Endothelial cell of umbilical vein (primary cell): ENCODE measurements at regions not wholly inside any gene's neighbourhood (a gene's known extent, or its start where the extent isn't known, plus 50 kb on each side); places are given as distances from the start of the nearest gene placed in this dataset.

Source experiments
- BruUV-seq: library from RNA; stranded (reverse); fragments of 400-500 nt; replicated peaks from 2 replicates; lab custom pipeline; 2021; lab: Mats Ljungman, UMichigan
- CTCF ChIA-PET: fragments of 300-600, 350-600 bp; sonication (Branson Sonifier 250); formaldehyde crosslinking; loops from one replicate; lab custom pipeline; 2021; ENCODE audit warnings: antibody characterized with exemption, inconsistent platforms; lab: Charles Lee
- POLR2A ChIA-PET: fragments of 300-600, 350-600 bp; sonication (Branson Sonifier 250); formaldehyde crosslinking; loops from one replicate; lab custom pipeline; 2021; ENCODE audit warnings: antibody characterized with exemption, inconsistent platforms; lab: Charles Lee
- DNase-seq: peaks from one replicate; pipeline ENCODE4 v3.0.0-alpha.2; 2011; ENCODE audit warnings: low read depth, low spot score
- FAIRE-seq: peaks from 2 replicates; lab custom pipeline; 2011; peaks lifted over from hg19 to GRCh38; lab: Jason Lieb, UNC
- H2AFZ ChIP-seq: 2 replicates; pipeline ENCODE4 v1.6.0; 2012; ENCODE audit warnings: low read depth, low read length, control low read depth, inconsistent platforms
- H3K27ac ChIP-seq: 2 replicates; pipeline ENCODE4 v1.5.1; 2011; ENCODE audit warnings: low read depth, mild to moderate bottlenecking, control low read depth, low read length, moderate library complexity; ENCODE audit not compliant: insufficient read depth
- H3K27me3 ChIP-seq, 2 experiments: 2 replicates each; pipeline versions ENCODE4 v1.6.0 to v1.6.1; 2011; ENCODE audit warnings: low read length in 2 of 2, mixed read lengths in 1 of 2; ENCODE audit not compliant: control insufficient read depth in 2 of 2, insufficient read depth in 2 of 2
- H3K36me3 ChIP-seq, 2 experiments: 2 replicates in 1 of 2; 3 replicates in 1 of 2; pipeline ENCODE4 v1.5.1; 2011; ENCODE audit warnings: low read length in 2 of 2, mild to moderate bottlenecking in 1 of 2, moderate library complexity in 1 of 2; ENCODE audit not compliant: control insufficient read depth in 2 of 2, insufficient read depth in 2 of 2; ENCODE audit errors: extremely low read depth in 1 of 2
- H3K4me1 ChIP-seq: 3 replicates; pipeline ENCODE4 v1.5.1; 2011; ENCODE audit warnings: mild to moderate bottlenecking, low read length; ENCODE audit not compliant: control insufficient read depth, insufficient read depth; ENCODE audit errors: extremely low read depth
- H3K4me2 ChIP-seq: 2 replicates; pipeline ENCODE4 v1.6.1; 2011; ENCODE audit warnings: low read length, control low read depth, mixed read lengths; ENCODE audit not compliant: insufficient read depth
- H3K4me3 ChIP-seq, 3 experiments: fragments of 200-600 bp in 1 of 3; sonication (generic), shearing (Covaris generic) in 1 of 3; replicated peaks in 1 of 3; 2 replicates each; pipeline ENCODE4 v1.5.1; 2011 to 2016; ENCODE audit warnings: control low read depth in 3 of 3, low read length in 3 of 3, mild to moderate bottlenecking in 2 of 3, inconsistent platforms in 1 of 3, low read depth in 1 of 3, moderate library complexity in 1 of 3; ENCODE audit not compliant: insufficient read depth in 1 of 3
- H3K79me2 ChIP-seq: 2 replicates; pipeline ENCODE4 v1.6.0; 2012; ENCODE audit warnings: low read length, inconsistent platforms; ENCODE audit not compliant: control insufficient read depth, insufficient read depth
- H3K9ac ChIP-seq: replicated peaks from 2 replicates; pipeline ENCODE3; 2011; ENCODE audit warnings: low read length, control low read depth; ENCODE audit not compliant: insufficient read depth; ENCODE audit errors: extremely low read depth
- H3K9me1 ChIP-seq: replicated peaks from 3 replicates; pipeline ENCODE4 v1.6.0; 2011; ENCODE audit warnings: mild to moderate bottlenecking, low read length; ENCODE audit not compliant: control insufficient read depth, insufficient read depth; ENCODE audit errors: extremely low read depth
- H3K9me3 ChIP-seq: replicated peaks from 2 replicates; pipeline ENCODE4 v1.5.1; 2012; ENCODE audit warnings: low read length, inconsistent platforms; ENCODE audit not compliant: control insufficient read depth, insufficient read depth
- H4K20me1 ChIP-seq: replicated peaks from 2 replicates; pipeline ENCODE3; 2011; ENCODE audit warnings: mild to moderate bottlenecking, low read length; ENCODE audit not compliant: control insufficient read depth, insufficient read depth; ENCODE audit errors: extremely low read depth
- EZH2 ChIP-seq: IDR thresholded peaks from 2 replicates; pipeline ENCODE4 v1.6.1; 2012; ENCODE audit warnings: borderline replicate concordance, low read depth, mild to moderate bottlenecking, moderate library complexity, low read length, inconsistent platforms; ENCODE audit not compliant: severe bottlenecking
- FOS ChIP-seq: IDR thresholded peaks from 2 replicates; pipeline ENCODE4 v1.6.1; 2011; ENCODE audit warnings: mild to moderate bottlenecking, low read length, moderate library complexity, borderline replicate concordance; ENCODE audit not compliant: insufficient read depth
- GATA2 ChIP-seq: IDR thresholded peaks from 2 replicates; pipeline ENCODE4 v1.7.0; 2011; ENCODE audit warnings: low read depth, mild to moderate bottlenecking, moderate library complexity, mixed read lengths, low read length; ENCODE audit not compliant: insufficient read length, insufficient read depth
- JUN ChIP-seq: IDR thresholded peaks from 2 replicates; pipeline ENCODE4 v1.6.1; 2011; ENCODE audit warnings: borderline replicate concordance, low read depth; ENCODE audit not compliant: insufficient read length, insufficient read depth
- MAX ChIP-seq: IDR thresholded peaks from 2 replicates; pipeline ENCODE4 v1.6.1; 2011; ENCODE audit not compliant: insufficient read depth, insufficient read length
- MYC ChIP-seq: IDR thresholded peaks from one replicate; pipeline ENCODE4 v1.6.1; 2011; ENCODE audit warnings: mild to moderate bottlenecking, low read depth, low read length
- POLR2A ChIP-seq: IDR thresholded peaks from 2 replicates; pipeline ENCODE4 v1.6.1; 2012; ENCODE audit warnings: low read depth, mild to moderate bottlenecking, control low read depth, low read length
- POLR2AphosphoS5 ChIP-seq: IDR thresholded peaks from 2 replicates; pipeline ENCODE4 v1.6.1; 2012; ENCODE audit warnings: low read depth, mild to moderate bottlenecking, control low read depth, low read length, moderate library complexity; ENCODE audit not compliant: insufficient read depth
- dilution Hi-C: fragments of 300-500 bp; cut with MboI; formaldehyde crosslinking; loops from one replicate; pipeline ENCODE4 v1.15.0; 2019; ENCODE audit warnings: low sequenced_read_pairs; ENCODE audit not compliant: extremely low pct_ligation_motif_present
- intact Hi-C: fragments of 100-400 bp; cut with micrococcal nuclease; formaldehyde crosslinking; loops from one replicate; pipeline ENCODE4 v1.10.0; 2022
- TF ChIP-seq, protein P1 (sequence below), 2 donors: IDR thresholded peaks; 1 replicate in 1 of 2; 2 replicates in 1 of 2; pipeline ENCODE4 v1.5.1; 2011; ENCODE audit warnings: low read length in 2 of 2, mild to moderate bottlenecking in 2 of 2, moderate library complexity in 2 of 2, control low read depth in 1 of 2, inconsistent platforms in 1 of 2, low read depth in 1 of 2; ENCODE audit not compliant: insufficient read depth in 1 of 2; ENCODE audit errors: extremely low read depth in 1 of 2

- no peaks in the 10 kb centered on the region for H3K4me1 ChIP-seq
- no peak for FAIRE-seq
- no peaks in the 10 kb centered on the region for H4K20me1 ChIP-seq
These were observed 275.3 kb downstream of the MTX2 start for GRCh38 chr2:176544557-176544956.

DNA sequence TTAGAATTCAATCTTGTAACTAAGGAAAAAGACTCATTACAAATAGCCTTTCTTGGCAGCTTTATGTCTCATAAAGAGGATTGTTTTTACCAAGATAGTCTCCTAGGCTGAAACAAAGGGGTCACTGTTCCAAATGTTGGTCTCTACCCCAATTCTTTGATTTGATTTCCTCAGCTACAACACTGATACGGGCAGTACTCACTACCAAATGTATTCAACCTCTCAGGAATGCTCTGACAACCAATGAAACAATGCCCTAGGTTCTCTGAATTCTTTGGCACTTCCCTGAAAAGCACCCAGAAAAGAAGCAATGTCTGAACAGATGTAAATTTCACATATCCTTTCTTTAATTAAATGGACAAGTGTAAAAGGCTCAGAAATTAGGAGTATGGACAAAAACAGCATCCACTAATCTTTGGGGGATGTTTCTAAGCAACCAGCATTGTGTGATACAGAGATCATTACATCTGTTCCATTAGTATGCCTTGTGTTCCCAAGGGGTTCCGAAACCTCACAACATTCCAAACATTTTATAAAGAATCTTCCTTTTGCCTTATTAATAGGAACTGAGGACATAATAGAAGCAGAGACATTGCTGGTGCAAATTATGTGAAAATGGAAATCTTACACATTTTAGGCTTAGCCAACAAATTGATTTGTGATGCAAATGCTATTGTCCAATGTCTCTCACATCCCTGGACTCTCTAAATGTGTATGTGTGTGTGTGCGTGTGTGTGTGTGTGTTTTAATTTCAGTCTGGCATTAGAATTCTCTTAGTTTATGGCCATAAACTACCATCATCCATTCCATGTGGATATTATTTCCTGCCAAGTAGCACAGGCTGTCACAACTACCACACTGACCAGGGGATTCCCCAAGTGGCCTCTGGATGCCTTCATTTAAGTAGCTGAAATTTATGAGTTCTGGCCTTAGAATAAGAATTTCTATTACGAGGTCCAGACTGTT, 276.0 kb downstream of the MTX2 start:
- Histone ChIP-seq H3K79me2 (no peaks in the 10 kb centered on the region), H3K9me3 (no peaks in the 10 kb centered on the region), H3K4me2 (no peak overlapping the region), H3K4me3 (no peak overlapping the region), H3K9ac (no peak overlapping the region), H3K27ac (no peak overlapping the region), H3K4me1 (no peaks in the 10 kb centered on the region), H4K20me1 (no peaks in the 10 kb centered on the region), H3K9me1 (no peaks in the 10 kb centered on the region), H3K36me3 (no peaks in the 10 kb centered on the region), H3K27me3 (no peaks in the 10 kb centered on the region), H2AFZ (no peak overlapping the region)
- ChIA-PET CTCF (interaction anchor here (1.1 to 1.4 kb wide), 4 partner anchors 9 to 107 kb away, joined by 3 to 5 read pairs (median 4); no protein-coding TSS in a partner anchor), POLR2A (no interaction called here)
- peak; percentile 47 for DNase-seq
- no TSS peak for BruUV-seq
- no peak for FAIRE-seq
- TF ChIP-seq POLR2A (no peak), GATA2 (no peak), EZH2 (no peak), MAX (no peak), JUN (no peak), MYC (no peak), FOS (no peak), POLR2AphosphoS5 (no peak)
- TF ChIP-seq, protein P1, sequence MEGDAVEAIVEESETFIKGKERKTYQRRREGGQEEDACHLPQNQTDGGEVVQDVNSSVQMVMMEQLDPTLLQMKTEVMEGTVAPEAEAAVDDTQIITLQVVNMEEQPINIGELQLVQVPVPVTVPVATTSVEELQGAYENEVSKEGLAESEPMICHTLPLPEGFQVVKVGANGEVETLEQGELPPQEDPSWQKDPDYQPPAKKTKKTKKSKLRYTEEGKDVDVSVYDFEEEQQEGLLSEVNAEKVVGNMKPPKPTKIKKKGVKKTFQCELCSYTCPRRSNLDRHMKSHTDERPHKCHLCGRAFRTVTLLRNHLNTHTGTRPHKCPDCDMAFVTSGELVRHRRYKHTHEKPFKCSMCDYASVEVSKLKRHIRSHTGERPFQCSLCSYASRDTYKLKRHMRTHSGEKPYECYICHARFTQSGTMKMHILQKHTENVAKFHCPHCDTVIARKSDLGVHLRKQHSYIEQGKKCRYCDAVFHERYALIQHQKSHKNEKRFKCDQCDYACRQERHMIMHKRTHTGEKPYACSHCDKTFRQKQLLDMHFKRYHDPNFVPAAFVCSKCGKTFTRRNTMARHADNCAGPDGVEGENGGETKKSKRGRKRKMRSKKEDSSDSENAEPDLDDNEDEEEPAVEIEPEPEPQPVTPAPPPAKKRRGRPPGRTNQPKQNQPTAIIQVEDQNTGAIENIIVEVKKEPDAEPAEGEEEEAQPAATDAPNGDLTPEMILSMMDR (IDR thresholded peaks at IDR 0.05; ENCODE audit: extremely low read depth in 1 of 2, insufficient read depth in 1 of 2, low read depth in 1 of 2, low read length in 2 of 2) = no peak
- dilution Hi-C loops (no loop called here), intact Hi-C loops (no loop called here)

More at GRCh38 chr2:176544557-176544956, 275.3 kb downstream of the MTX2 start:
- no peaks in the 10 kb centered on the region for H3K27me3 ChIP-seq
- H3K36me3 ChIP-seq = no peaks in the 10 kb centered on the region
- intact Hi-C loops (no loop called here), dilution Hi-C loops (no loop called here)
- H3K4me3 ChIP-seq = no peak overlapping the region
- H2AFZ ChIP-seq = no peak overlapping the region
- ChIA-PET CTCF (interaction anchor here (1.1 kb wide), 2 partner anchors 10 kb away, joined by 3 read pairs; no protein-coding TSS in a partner anchor), POLR2A (no interaction called here)
- DNase-seq = no peak
- H3K27ac ChIP-seq = no peak overlapping the region
- no peak for TF ChIP-seq EZH2
- TF ChIP-seq JUN = no peak
- no peaks in the 10 kb centered on the region for H3K79me2 ChIP-seq
- H3K9me1 ChIP-seq = no peaks in the 10 kb centered on the region
- BruUV-seq = no TSS peak
- H3K9me3 ChIP-seq = no peaks in the 10 kb centered on the region
- no peak overlapping the region for H3K9ac ChIP-seq
- H3K4me2 ChIP-seq = no peak overlapping the region
